Caco-2 (cell line): ENCODE measurements at regions not wholly inside any gene's neighbourhood (a gene's known extent, or its start where the extent isn't known, plus 50 kb on each side); places are given as distances from the start of the nearest gene placed in this dataset.

Experiments used
- BruUV-seq: library from RNA; stranded (reverse); fragments of 400-500 nt; replicated peaks from 2 replicates; lab custom pipeline; 2021; lab: Mats Ljungman, UMichigan
- CTCF ChIA-PET: fragments of 300-600 bp; sonication (Branson Sonifier 250); formaldehyde crosslinking; loops from one replicate; lab custom pipeline; 2022; ENCODE audit warnings: antibody characterized with exemption; lab: Charles Lee
- POLR2A ChIA-PET: fragments of 300-600 bp; sonication (Branson Sonifier 250); formaldehyde crosslinking; loops from one replicate; lab custom pipeline; 2022; ENCODE audit warnings: antibody characterized with exemption; lab: Charles Lee
- DNase-seq, 2 experiments: peaks; one replicate each; pipeline versions ENCODE4 v3.0.0 to v3.0.0-alpha.2; 2020 to 2022
- H3K27me3 ChIP-seq: replicated peaks from 2 replicates; pipeline ENCODE4 v1.6.0; 2011; ENCODE audit warnings: low read length; ENCODE audit not compliant: control insufficient read depth, insufficient read depth
- H3K36me3 ChIP-seq: 2 replicates; pipeline ENCODE4 v1.5.1; 2011; ENCODE audit warnings: low read length; ENCODE audit not compliant: control insufficient read depth, insufficient read depth
- H3K4me1 ChIP-seq: fragments of 250-450 bp; sonication (Bioruptor Pico); 2 replicates; pipeline ENCODE4 v1.5.1; 2020; ENCODE audit warnings: mild to moderate bottlenecking
- H3K4me3 ChIP-seq: 2 replicates; pipeline ENCODE4 v1.5.1; 2011; ENCODE audit warnings: low read depth, mild to moderate bottlenecking, control low read depth, low read length
- H3K9me3 ChIP-seq: fragments of 250-450 bp; sonication (Bioruptor Pico); 2 replicates; pipeline ENCODE4 v1.5.1; 2020; ENCODE audit warnings: mild to moderate bottlenecking, moderate library complexity
- H3K27ac Mint-ChIP-seq: one replicate; pipeline ENCODE4 v1.8.0; 2022; ENCODE audit warnings: mixed read lengths; ENCODE audit not compliant: unreplicated experiment
- H3K27me3 Mint-ChIP-seq: one replicate; pipeline ENCODE4 v1.8.0; 2022; ENCODE audit warnings: mixed read lengths; ENCODE audit not compliant: insufficient read depth, unreplicated experiment
- H3K36me3 Mint-ChIP-seq: one replicate; pipeline ENCODE4 v1.8.0; 2022; ENCODE audit warnings: mild to moderate bottlenecking, mixed read lengths; ENCODE audit not compliant: insufficient read depth, unreplicated experiment
- H3K4me1 Mint-ChIP-seq: one replicate; pipeline ENCODE4 v1.8.0; 2022; ENCODE audit warnings: low read depth, mixed read lengths; ENCODE audit not compliant: unreplicated experiment
- H3K4me3 Mint-ChIP-seq: one replicate; pipeline ENCODE4 v1.8.0; 2022; ENCODE audit warnings: mild to moderate bottlenecking, moderate library complexity, mixed read lengths; ENCODE audit not compliant: unreplicated experiment
- H3K9me3 Mint-ChIP-seq: one replicate; pipeline ENCODE4 v1.8.0; 2022; ENCODE audit warnings: mixed read lengths; ENCODE audit not compliant: unreplicated experiment
- CTCF ChIP-seq, 2 experiments: fragments of 200-600 bp in 1 of 2; IDR thresholded peaks; 1 replicate in 1 of 2; 2 replicates in 1 of 2; pipeline versions ENCODE4 v1.5.1 to v1.8.0; 2011 to 2022; ENCODE audit warnings: antibody characterized with exemption in 1 of 2, control low read depth in 1 of 2, inconsistent platforms in 1 of 2, low read depth in 1 of 2, low read length in 1 of 2, mild to moderate bottlenecking in 1 of 2, moderate library complexity in 1 of 2; ENCODE audit not compliant: insufficient read depth in 1 of 2, severe bottlenecking in 1 of 2, unreplicated experiment in 1 of 2
- intact Hi-C: fragments of 100-400 bp; cut with micrococcal nuclease; formaldehyde crosslinking; loops from one replicate; pipeline ENCODE4 v1.10.0; 2022; ENCODE audit not compliant: unreplicated experiment

DNA sequence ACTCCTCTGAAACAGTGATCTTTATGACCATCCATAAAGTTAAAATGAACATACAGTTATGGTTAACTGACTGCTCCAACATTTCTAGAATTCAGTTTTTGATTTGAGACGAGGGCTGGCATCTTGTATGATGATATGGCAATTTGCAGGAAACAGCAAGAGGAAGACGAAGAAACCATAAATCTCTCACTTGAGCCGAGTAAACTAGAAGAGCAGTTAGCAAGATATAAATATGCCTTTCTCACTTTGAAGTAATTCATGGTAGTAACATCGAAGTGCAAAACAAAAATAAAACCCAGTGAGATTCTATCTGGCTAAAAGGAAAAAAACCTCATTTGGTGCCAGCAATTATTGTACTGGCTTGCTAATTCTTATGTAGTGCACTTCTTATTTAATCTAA is 139.0 kb upstream of the SPRY1 start:
- no TSS peak for BruUV-seq
- intact Hi-C loops: no loop called here
- no peaks in the 10 kb centered on the region for H3K36me3 Mint-ChIP-seq

DNA sequence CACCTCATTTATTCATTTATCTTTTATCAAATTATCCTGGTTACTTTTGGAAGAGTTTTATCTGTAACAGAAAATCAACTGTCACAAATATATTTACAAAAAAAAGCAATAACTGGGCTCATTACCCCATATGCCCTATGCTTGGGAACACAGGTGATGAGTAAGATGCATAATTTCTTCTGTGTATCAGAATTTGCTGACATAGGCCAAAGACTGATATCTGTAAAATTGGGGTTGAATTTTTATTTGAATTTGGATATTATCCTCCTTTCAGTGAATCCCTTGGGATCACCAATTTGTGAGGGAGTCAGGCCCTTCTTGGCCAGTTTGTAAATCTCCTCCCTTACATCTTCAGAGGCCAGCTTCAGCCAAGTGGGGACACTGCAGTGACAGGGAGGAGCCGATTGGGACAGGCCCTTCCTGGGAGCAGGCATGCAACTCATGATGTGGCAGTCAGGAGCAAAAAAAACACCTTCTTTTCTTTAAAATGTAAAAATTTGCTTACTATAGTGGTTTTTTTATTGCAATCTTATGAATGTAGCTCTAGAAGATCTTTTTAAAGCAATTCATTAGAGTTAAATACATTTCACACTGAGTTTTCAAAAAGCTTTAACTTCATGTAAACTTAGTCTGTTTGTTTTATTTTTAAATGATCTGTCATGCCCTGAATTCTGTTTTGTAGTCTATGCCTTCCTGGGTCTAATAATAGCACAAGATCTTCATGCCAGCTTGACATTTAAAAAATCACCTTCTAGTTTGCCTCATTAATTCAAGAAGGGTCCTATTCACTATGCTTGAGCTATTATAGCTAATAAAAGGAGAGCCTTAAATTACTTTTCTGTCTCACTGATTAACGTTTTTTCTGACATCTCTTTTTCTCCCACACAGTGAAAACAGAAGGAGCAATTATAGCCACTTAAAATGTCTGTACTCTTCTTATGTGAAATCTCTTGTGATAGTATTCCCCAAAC is 136.6 kb upstream of the SPRY1 start:
- Histone ChIP-seq H3K4me3 (no peak overlapping the region), H3K27me3 (no peaks in the 10 kb centered on the region), H3K36me3 (no peaks in the 10 kb centered on the region), H3K9me3 (no peaks in the 10 kb centered on the region), H3K4me1 (no peaks in the 10 kb centered on the region)
- no peaks in the 10 kb centered on the region for H3K4me1 Mint-ChIP-seq
- intact Hi-C loops: no loop called here
- H3K27ac Mint-ChIP-seq: no peak overlapping the region
- no peak overlapping the region for H3K4me3 Mint-ChIP-seq
- no peaks in the 10 kb centered on the region for H3K27me3 Mint-ChIP-seq
- ChIA-PET POLR2A (no interaction called here), CTCF (no interaction called here)
- DNase-seq: no peak
- no peaks in the 10 kb centered on the region for H3K9me3 Mint-ChIP-seq
- BruUV-seq: no TSS peak
- TF ChIP-seq CTCF (IDR thresholded peaks at IDR 0.05; ENCODE audit: insufficient read depth in 1 of 2, low read depth in 1 of 2, low read length in 1 of 2, severe bottlenecking in 1 of 2, unreplicated experiment in 1 of 2): no peak
- H3K36me3 Mint-ChIP-seq: no peaks in the 10 kb centered on the region

More for the DNA sequence above, 139.0 kb upstream of the SPRY1 start:
- Histone ChIP-seq H3K4me1 (no peaks in the 10 kb centered on the region), H3K36me3 (no peaks in the 10 kb centered on the region), H3K4me3 (no peak overlapping the region), H3K27me3 (no peaks in the 10 kb centered on the region), H3K9me3 (no peaks in the 10 kb centered on the region)
- ChIA-PET CTCF (no interaction called here), POLR2A (no interaction called here)
- no peak for TF ChIP-seq CTCF (IDR thresholded peaks at IDR 0.05; ENCODE audit: insufficient read depth in 1 of 2, low read depth in 1 of 2, low read length in 1 of 2, severe bottlenecking in 1 of 2, unreplicated experiment in 1 of 2)
- H3K9me3 Mint-ChIP-seq: no peaks in the 10 kb centered on the region
- H3K27ac Mint-ChIP-seq: no peak overlapping the region
- no peaks in the 10 kb centered on the region for H3K27me3 Mint-ChIP-seq
- H3K4me1 Mint-ChIP-seq: no peaks in the 10 kb centered on the region
- H3K4me3 Mint-ChIP-seq: no peak overlapping the region
- DNase-seq: no peak

DNA sequence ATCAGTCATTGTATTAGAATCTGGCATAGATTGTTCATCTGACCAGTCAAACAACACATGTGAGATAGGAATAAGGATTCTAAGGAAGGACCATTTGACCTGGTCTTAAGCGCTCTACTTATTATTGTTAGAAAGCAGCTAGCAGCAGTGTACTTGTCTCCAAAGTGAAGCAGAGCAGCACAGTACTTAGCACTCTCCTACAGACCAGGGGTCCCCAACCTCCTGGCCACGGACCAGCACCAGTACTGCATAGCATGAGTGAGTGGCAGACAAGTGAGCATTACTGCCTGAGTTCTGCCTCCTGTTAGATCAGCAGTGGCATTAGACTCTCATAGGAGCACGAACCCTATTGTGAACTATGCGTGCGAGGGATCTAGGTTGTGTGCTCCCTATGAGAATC is 135.9 kb upstream of the SPRY1 start:
- intact Hi-C loops: no loop called here
- no peaks in the 10 kb centered on the region for H3K9me3 ChIP-seq
- ChIA-PET CTCF (no interaction called here), POLR2A (no interaction called here)
- no peak for DNase-seq
- no peak overlapping the region for H3K4me3 ChIP-seq
- no peak for TF ChIP-seq CTCF (IDR thresholded peaks at IDR 0.05; ENCODE audit: insufficient read depth in 1 of 2, low read depth in 1 of 2, low read length in 1 of 2, severe bottlenecking in 1 of 2, unreplicated experiment in 1 of 2)
- H3K36me3 ChIP-seq: no peaks in the 10 kb centered on the region
- H3K27me3 Mint-ChIP-seq: no peaks in the 10 kb centered on the region
- no peak overlapping the region for H3K4me3 Mint-ChIP-seq
- no TSS peak for BruUV-seq
- H3K9me3 Mint-ChIP-seq: no peaks in the 10 kb centered on the region
- no peaks in the 10 kb centered on the region for H3K4me1 Mint-ChIP-seq
- H3K27ac Mint-ChIP-seq: no peak overlapping the region
- no peaks in the 10 kb centered on the region for H3K36me3 Mint-ChIP-seq
- no peaks in the 10 kb centered on the region for H3K27me3 ChIP-seq
- no peaks in the 10 kb centered on the region for H3K4me1 ChIP-seq
